ENCODE measurements at regions not wholly inside any gene's neighbourhood (a gene's known extent, or its start where the extent isn't known, plus 50 kb on each side); places are given as distances from the start of the nearest gene placed in this dataset.

DNA sequence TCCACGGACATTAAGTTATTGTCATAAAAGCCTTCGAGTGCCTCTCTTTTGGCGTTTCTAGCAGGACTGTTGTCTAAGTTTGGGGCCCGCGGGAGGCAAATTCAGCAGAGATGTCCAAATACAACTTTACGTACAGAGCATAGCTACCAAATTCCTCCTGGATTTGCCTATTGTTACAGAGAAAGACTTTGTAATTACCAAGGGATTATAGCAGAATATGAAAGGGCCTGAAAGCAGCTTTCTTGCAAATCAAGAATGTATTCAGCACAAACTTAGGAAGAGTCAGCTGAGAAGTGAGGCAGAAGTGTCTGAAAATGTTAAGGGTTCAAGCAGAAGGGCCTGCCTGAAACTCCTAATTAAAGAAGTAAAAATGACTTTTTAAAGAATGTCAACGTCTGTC lies 1053.5 kb upstream of the TENM3 start:
- no peak overlapping the region for H3K4me3 ChIP-seq
- no peaks in the 10 kb centered on the region for H3K4me1 ChIP-seq
- DNase-seq (ENCODE audit: low spot score in 2 of 2): no peak
- H3K27me3 ChIP-seq: no peaks in the 10 kb centered on the region
- no peak overlapping the region for H3K27ac ChIP-seq
- H3K36me3 ChIP-seq: no peaks in the 10 kb centered on the region
- TF ChIP-seq, protein P1, sequence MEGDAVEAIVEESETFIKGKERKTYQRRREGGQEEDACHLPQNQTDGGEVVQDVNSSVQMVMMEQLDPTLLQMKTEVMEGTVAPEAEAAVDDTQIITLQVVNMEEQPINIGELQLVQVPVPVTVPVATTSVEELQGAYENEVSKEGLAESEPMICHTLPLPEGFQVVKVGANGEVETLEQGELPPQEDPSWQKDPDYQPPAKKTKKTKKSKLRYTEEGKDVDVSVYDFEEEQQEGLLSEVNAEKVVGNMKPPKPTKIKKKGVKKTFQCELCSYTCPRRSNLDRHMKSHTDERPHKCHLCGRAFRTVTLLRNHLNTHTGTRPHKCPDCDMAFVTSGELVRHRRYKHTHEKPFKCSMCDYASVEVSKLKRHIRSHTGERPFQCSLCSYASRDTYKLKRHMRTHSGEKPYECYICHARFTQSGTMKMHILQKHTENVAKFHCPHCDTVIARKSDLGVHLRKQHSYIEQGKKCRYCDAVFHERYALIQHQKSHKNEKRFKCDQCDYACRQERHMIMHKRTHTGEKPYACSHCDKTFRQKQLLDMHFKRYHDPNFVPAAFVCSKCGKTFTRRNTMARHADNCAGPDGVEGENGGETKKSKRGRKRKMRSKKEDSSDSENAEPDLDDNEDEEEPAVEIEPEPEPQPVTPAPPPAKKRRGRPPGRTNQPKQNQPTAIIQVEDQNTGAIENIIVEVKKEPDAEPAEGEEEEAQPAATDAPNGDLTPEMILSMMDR (IDR thresholded peaks at IDR 0.05): no peak
- TF ChIP-seq POLR2AphosphoS5 (IDR thresholded peaks at IDR 0.05): no peak
- no peak for TF ChIP-seq EP300 (IDR thresholded peaks at IDR 0.05)
- no peak for TF ChIP-seq POLR2A (IDR thresholded peaks at IDR 0.05)
- peaks cover 5% of the 10 kb centered on the region for H3K9me3 ChIP-seq
- WGBS: 81% methylated on average over 7 of the region's 7 CpGs

DNA sequence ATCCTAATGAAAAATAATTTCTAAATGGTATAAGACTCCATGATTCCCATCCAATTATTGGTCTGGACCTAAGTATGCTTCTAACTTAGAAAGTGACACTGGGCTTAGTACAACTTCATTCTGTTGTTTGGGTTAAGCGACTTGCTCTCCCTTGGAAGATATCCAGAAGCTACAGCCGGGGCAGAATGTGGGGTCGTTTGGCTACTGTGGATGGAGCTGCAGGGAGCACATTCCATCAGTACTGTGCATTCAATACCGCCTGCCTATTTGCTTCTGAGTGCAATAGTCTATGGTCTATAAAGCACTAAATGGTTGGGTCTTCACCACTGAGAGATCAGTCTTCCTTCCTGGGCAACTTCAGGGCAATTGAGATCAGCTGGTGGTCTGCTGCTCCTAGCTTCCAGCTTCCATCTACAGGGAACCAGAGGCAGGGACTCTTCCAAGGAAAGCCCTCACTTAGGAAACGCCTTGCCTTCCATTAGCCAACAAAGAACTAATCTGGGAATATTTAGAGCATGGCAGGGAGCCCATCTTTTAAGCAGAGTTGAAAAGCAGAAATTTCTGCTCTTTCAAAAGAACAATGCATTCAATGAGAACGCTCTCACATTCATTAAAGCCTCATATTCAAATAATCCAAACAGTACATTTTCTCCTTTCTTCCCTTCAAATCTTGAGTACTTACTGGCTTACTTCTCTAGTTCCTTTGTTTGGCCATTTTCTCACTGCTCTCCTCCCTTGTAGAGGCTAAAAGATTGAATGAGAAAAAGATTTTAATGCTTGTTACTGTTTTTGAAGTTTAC lies 1049.9 kb upstream of the TENM3 start:
- Histone ChIP-seq H3K27me3 (no peaks in the 10 kb centered on the region), H3K4me3 (no peak overlapping the region), H3K9me3 (no peaks in the 10 kb centered on the region), H3K4me1 (no peaks in the 10 kb centered on the region), H3K36me3 (no peaks in the 10 kb centered on the region), H3K27ac (no peak overlapping the region)
- WGBS: 48% methylated on average over 6 of the region's 6 CpGs
- no peak for DNase-seq (ENCODE audit: low spot score in 2 of 2)
- TF ChIP-seq POLR2A (IDR thresholded peaks at IDR 0.05) (no peak), EP300 (IDR thresholded peaks at IDR 0.05) (no peak), POLR2AphosphoS5 (IDR thresholded peaks at IDR 0.05) (no peak)
- TF ChIP-seq, protein P1 (IDR thresholded peaks at IDR 0.05): no peak

DNA sequence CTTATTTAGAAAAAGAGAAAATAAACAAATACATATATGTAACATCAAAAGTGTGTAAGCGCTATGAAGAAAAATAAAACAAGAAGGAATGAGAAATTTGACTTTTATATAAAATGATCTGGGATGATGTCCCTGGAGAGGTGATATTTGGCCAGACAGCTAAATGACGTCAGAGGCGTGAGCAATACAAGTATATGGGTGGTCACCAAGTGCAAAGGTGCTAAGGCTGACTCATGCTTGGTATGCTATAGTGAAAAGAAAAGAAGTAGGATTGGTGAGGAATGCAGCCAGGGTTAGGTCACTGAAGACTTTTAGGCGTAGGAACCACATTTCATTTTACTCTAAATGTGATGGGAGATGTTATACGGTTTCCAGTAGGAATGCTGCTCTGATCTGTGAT lies 1049.1 kb upstream of the TENM3 start:
- no peak for DNase-seq (ENCODE audit: low spot score in 2 of 2)
- WGBS: 86% methylated on average over 5 of the region's 5 CpGs
- Histone ChIP-seq H3K36me3 (no peaks in the 10 kb centered on the region), H3K4me3 (no peak overlapping the region), H3K9me3 (no peaks in the 10 kb centered on the region), H3K27ac (no peak overlapping the region), H3K4me1 (no peaks in the 10 kb centered on the region), H3K27me3 (no peaks in the 10 kb centered on the region)
- TF ChIP-seq, protein P1 (IDR thresholded peaks at IDR 0.05): no peak
- no peak for TF ChIP-seq POLR2A (IDR thresholded peaks at IDR 0.05)
- TF ChIP-seq EP300 (IDR thresholded peaks at IDR 0.05): no peak
- no peak for TF ChIP-seq POLR2AphosphoS5 (IDR thresholded peaks at IDR 0.05)

DNA sequence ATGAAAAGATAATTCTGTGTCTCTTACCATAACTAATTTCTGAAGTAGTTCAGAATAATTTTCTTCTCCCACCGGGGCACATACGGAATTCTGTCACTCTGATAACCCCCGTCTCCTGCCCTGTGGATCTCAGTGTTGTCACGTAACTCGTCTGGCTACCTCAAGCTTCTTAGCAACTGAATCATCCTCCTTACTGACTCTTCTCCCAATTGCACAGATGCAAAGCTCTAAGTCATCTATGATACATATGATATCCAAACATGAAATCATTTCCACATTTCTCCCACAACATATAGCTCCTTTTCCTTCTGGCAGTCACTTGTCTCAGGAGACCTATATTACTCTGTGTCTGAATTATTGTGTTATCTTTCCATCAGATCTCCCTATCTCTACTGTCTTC lies 1043.1 kb upstream of the TENM3 start:
- Histone ChIP-seq H3K27ac (no peak overlapping the region), H3K4me1 (no peaks in the 10 kb centered on the region), H3K4me3 (no peak overlapping the region), H3K36me3 (no peaks in the 10 kb centered on the region), H3K9me3 (no peaks in the 10 kb centered on the region), H3K27me3 (no peaks in the 10 kb centered on the region)
- WGBS: 75% methylated on average over 5 of the region's 5 CpGs
- TF ChIP-seq POLR2AphosphoS5 (IDR thresholded peaks at IDR 0.05) (no peak), POLR2A (IDR thresholded peaks at IDR 0.05) (no peak), EP300 (IDR thresholded peaks at IDR 0.05) (no peak)
- TF ChIP-seq, protein P1 (IDR thresholded peaks at IDR 0.05): no peak
- DNase-seq (ENCODE audit: low spot score in 2 of 2): no peak

DNA sequence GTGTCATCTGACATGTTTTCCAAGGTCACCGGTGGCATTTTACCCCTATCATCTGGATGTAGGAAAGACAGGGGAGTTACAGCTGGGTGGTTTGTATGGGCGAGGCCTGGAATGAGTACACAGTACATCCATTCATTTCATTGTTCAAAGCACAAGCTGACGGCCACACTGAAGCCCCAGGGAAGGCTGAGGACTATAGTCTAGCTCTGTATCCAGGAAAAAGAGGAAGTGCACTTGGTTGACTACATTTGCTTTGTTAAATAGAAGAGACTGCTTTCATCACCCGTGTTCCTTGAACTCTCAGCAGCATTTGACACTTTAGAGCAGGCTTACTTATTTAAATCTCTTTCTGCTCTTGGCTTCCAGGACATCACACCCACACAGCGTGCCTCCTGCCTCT lies 1041.0 kb upstream of the TENM3 start:
- no peaks in the 10 kb centered on the region for H3K27me3 ChIP-seq
- H3K4me1 ChIP-seq: no peaks in the 10 kb centered on the region
- H3K36me3 ChIP-seq: no peaks in the 10 kb centered on the region
- WGBS: 60% methylated on average over 4 of the region's 5 CpGs
- H3K4me3 ChIP-seq: no peak overlapping the region
- no peaks in the 10 kb centered on the region for H3K9me3 ChIP-seq
- no peak for DNase-seq (ENCODE audit: low spot score in 2 of 2)
- no peak overlapping the region for H3K27ac ChIP-seq
- no peak for TF ChIP-seq POLR2A (IDR thresholded peaks at IDR 0.05)
- TF ChIP-seq EP300 (IDR thresholded peaks at IDR 0.05): no peak
- TF ChIP-seq, protein P1 (IDR thresholded peaks at IDR 0.05): no peak
- TF ChIP-seq POLR2AphosphoS5 (IDR thresholded peaks at IDR 0.05): no peak
